Brain pericyte (primary cell): ENCODE measurements at regions not wholly inside any gene's neighbourhood (a gene's known extent, or its start where the extent isn't known, plus 50 kb on each side); places are given as distances from the start of the nearest gene placed in this dataset.

Experiments
- DNase-seq: peaks from one replicate; pipeline ENCODE4 v3.0.0-alpha.2; 2012; ENCODE audit warnings: low read depth, low spot score

- no peak for DNase-seq
These were observed 998.6 kb upstream of the B3GALT2 start for GRCh38 chr1:194184974-194185373.

- no peak for DNase-seq
These were observed 998.0 kb upstream of the B3GALT2 start for GRCh38 chr1:194184425-194184824.

- no peak for DNase-seq
These were observed 995.4 kb upstream of the B3GALT2 start for GRCh38 chr1:194181845-194182244.

- no peak for DNase-seq
These were observed 989.8 kb upstream of the B3GALT2 start for GRCh38 chr1:194176212-194176611.

GRCh38 chr1:194175251-194175650, 988.8 kb upstream of the B3GALT2 start:
- no peak for DNase-seq

GRCh38 chr1:194174528-194174927, 988.1 kb upstream of the B3GALT2 start:
- DNase-seq, result no peak

GRCh38 chr1:194171596-194171995, 985.2 kb upstream of the B3GALT2 start:
- no peak for DNase-seq

- no peak for DNase-seq
These were observed 981.7 kb upstream of the B3GALT2 start for GRCh38 chr1:194167956-194168640.

GRCh38 chr1:194164755-194165154, 978.3 kb upstream of the B3GALT2 start:
- no peak for DNase-seq

GRCh38 chr1:194161591-194161990, 975.2 kb upstream of the B3GALT2 start:
- DNase-seq, result peak; percentile 2

GRCh38 chr1:194159941-194160340, 973.5 kb upstream of the B3GALT2 start:
- DNase-seq, result no peak

GRCh38 chr1:194155962-194156361, 969.5 kb upstream of the B3GALT2 start:
- DNase-seq, result no peak

- DNase-seq, result no peak
These were observed 964.6 kb upstream of the B3GALT2 start for GRCh38 chr1:194151056-194151455.

- no peak for DNase-seq
These were observed 963.8 kb upstream of the B3GALT2 start for GRCh38 chr1:194150242-194150641.

GRCh38 chr1:194133152-194133551, 946.7 kb upstream of the B3GALT2 start:
- DNase-seq, result no peak

GRCh38 chr1:194118086-194118485, 931.7 kb upstream of the B3GALT2 start:
- DNase-seq, result no peak

GRCh38 chr1:194117582-194117981, 931.2 kb upstream of the B3GALT2 start:
- DNase-seq, result no peak

- DNase-seq, result no peak
These were observed 927.9 kb upstream of the B3GALT2 start for GRCh38 chr1:194114288-194114687.

- DNase-seq, result no peak
These were observed 919.0 kb upstream of the B3GALT2 start for GRCh38 chr1:194105381-194105780.

- no peak for DNase-seq
These were observed 917.9 kb upstream of the B3GALT2 start for GRCh38 chr1:194104247-194104844.

- no peak for DNase-seq
These were observed 917.3 kb upstream of the B3GALT2 start for GRCh38 chr1:194103516-194104246.

GRCh38 chr1:194103101-194103500, 916.7 kb upstream of the B3GALT2 start:
- DNase-seq, result no peak

GRCh38 chr1:194102607-194103006, 916.2 kb upstream of the B3GALT2 start:
- DNase-seq, result no peak
